Progenitor cell of endocrine pancreas (in vitro differentiated cells): ENCODE measurements at regions not wholly inside any gene's neighbourhood (a gene's known extent, or its start where the extent isn't known, plus 50 kb on each side); places are given as distances from the start of the nearest gene placed in this dataset.

Experiments used
- DNase-seq: peaks from one replicate; pipeline ENCODE4 v3.0.0; 2021; ENCODE audit warnings: low spot score; ENCODE audit not compliant: unreplicated experiment
- H3K27ac Mint-ChIP-seq: 2 replicates; pipeline ENCODE4 v1.8.0; 2021; ENCODE audit warnings: mild to moderate bottlenecking, moderate library complexity, mixed read lengths
- H3K27me3 Mint-ChIP-seq: 2 replicates; pipeline ENCODE4 v1.8.0; 2021; ENCODE audit warnings: mixed read lengths
- H3K36me3 Mint-ChIP-seq: 2 replicates; pipeline ENCODE4 v1.8.0; 2022; ENCODE audit warnings: mixed read lengths; ENCODE audit not compliant: insufficient read depth
- H3K4me1 Mint-ChIP-seq: 2 replicates; pipeline ENCODE4 v1.8.0; 2021; ENCODE audit warnings: low read depth, mixed read lengths
- H3K4me3 Mint-ChIP-seq: 2 replicates; pipeline ENCODE4 v1.8.0; 2021; ENCODE audit warnings: low read depth, mild to moderate bottlenecking, moderate library complexity, mixed read lengths
- H3K9me3 Mint-ChIP-seq: 2 replicates; pipeline ENCODE4 v1.8.0; 2021; ENCODE audit warnings: low read depth, mixed read lengths
- TF ChIP-seq, protein P1 (sequence below): fragments of 200-600 bp; sonication (generic); IDR thresholded peaks from one replicate; pipeline ENCODE4 v1.5.0; 2021; ENCODE audit warnings: antibody characterized with exemption, mild to moderate bottlenecking; ENCODE audit not compliant: unreplicated experiment

DNA sequence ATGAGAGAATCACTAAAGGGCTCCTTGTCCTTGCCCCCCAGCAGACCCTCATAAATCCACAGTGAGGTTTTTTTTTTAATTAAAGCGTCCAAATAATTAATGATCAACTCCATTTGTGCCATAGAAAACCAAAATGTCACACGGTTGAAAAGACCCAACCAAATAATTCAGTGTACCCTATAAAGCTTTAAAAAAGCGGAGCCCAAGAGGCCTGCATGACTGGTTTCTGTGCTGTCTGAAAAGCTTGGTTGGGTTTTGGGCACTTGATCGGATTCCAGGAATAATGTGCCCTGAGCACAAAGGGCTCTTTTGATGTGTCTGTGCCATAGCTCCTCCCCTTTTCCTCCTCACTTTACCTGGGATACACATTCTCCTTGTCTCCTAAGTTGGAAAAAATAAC is 523.2 kb downstream of the TNS1 start:
- Mint-ChIP-seq H3K9me3 (no peaks in the 10 kb centered on the region), H3K27me3 (no peaks in the 10 kb centered on the region), H3K4me1 (peaks cover 11% of the 10 kb centered on the region), H3K27ac (no peak overlapping the region), H3K36me3 (no peaks in the 10 kb centered on the region), H3K4me3 (no peak overlapping the region)
- DNase-seq: no peak
- TF ChIP-seq, protein P1, sequence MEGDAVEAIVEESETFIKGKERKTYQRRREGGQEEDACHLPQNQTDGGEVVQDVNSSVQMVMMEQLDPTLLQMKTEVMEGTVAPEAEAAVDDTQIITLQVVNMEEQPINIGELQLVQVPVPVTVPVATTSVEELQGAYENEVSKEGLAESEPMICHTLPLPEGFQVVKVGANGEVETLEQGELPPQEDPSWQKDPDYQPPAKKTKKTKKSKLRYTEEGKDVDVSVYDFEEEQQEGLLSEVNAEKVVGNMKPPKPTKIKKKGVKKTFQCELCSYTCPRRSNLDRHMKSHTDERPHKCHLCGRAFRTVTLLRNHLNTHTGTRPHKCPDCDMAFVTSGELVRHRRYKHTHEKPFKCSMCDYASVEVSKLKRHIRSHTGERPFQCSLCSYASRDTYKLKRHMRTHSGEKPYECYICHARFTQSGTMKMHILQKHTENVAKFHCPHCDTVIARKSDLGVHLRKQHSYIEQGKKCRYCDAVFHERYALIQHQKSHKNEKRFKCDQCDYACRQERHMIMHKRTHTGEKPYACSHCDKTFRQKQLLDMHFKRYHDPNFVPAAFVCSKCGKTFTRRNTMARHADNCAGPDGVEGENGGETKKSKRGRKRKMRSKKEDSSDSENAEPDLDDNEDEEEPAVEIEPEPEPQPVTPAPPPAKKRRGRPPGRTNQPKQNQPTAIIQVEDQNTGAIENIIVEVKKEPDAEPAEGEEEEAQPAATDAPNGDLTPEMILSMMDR: no peak

- no peak for DNase-seq
- peaks cover 14% of the 10 kb centered on the region for H3K4me1 Mint-ChIP-seq
- no peak overlapping the region for H3K27ac Mint-ChIP-seq
- no peak overlapping the region for H3K4me3 Mint-ChIP-seq
- H3K9me3 Mint-ChIP-seq: no peaks in the 10 kb centered on the region
- TF ChIP-seq, protein P1: no peak
- H3K27me3 Mint-ChIP-seq: no peaks in the 10 kb centered on the region
- no peaks in the 10 kb centered on the region for H3K36me3 Mint-ChIP-seq
Measured at GRCh38 chr2:217478831-217479455, 523.9 kb downstream of the TNS1 start.

DNA sequence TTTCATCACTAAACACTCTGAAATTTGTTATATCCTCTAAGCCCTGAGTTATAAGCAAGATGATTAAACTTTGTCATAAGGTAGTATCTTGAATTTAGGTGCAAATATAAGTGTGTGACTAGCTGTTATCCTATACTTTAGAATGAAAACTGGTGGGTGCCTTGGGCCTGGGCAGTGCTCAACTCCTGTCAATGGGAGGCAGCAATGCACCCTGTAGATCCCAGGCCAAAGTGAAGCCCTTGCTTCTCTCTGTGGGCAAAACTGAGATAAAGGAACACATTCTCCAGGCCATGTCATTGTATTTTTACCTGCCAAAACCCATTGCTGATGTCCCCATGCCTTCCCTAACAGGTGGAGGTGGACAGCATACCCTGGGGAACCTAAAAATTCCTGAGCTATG is 525.2 kb downstream of the TNS1 start:
- no peak overlapping the region for H3K4me3 Mint-ChIP-seq
- H3K27ac Mint-ChIP-seq: no peak overlapping the region
- H3K36me3 Mint-ChIP-seq: no peaks in the 10 kb centered on the region
- H3K9me3 Mint-ChIP-seq: no peaks in the 10 kb centered on the region
- DNase-seq: no peak
- TF ChIP-seq, protein P1: no peak
- H3K4me1 Mint-ChIP-seq: peaks cover 16% of the 10 kb centered on the region
- no peaks in the 10 kb centered on the region for H3K27me3 Mint-ChIP-seq

GRCh38 chr2:217475791-217476190 is 527.0 kb downstream of the TNS1 start:
- H3K4me1 Mint-ChIP-seq: peaks cover 14% of the 10 kb centered on the region
- H3K9me3 Mint-ChIP-seq: no peaks in the 10 kb centered on the region
- TF ChIP-seq, protein P1: no peak
- H3K36me3 Mint-ChIP-seq: no peaks in the 10 kb centered on the region
- no peak overlapping the region for H3K4me3 Mint-ChIP-seq
- DNase-seq: no peak
- no peaks in the 10 kb centered on the region for H3K27me3 Mint-ChIP-seq
- no peak overlapping the region for H3K27ac Mint-ChIP-seq

DNA sequence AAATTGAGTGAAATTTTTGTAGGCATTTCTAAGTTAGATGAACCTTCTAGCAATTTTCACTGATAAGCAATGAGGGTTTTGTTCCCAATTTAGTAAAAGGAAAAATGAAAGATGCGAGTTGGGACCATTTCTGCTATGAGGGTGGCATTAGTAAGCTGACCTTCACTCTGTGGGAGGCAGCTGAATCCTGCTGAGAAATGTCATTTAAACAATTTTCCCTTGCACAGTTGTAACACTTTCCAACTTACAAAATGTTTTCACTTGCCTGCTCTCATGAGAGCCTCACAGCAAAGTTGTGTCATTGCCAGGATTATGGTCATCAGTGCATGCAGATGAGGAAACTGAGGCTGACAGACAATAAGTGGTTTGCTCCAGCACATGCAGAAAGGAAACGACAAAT is 527.7 kb downstream of the TNS1 start:
- TF ChIP-seq, protein P1: no peak
- no peak for DNase-seq
- no peaks in the 10 kb centered on the region for H3K36me3 Mint-ChIP-seq

More for the DNA sequence above, 527.7 kb downstream of the TNS1 start:
- Mint-ChIP-seq H3K4me3 (no peak overlapping the region), H3K27me3 (no peaks in the 10 kb centered on the region), H3K27ac (no peak overlapping the region), H3K9me3 (no peaks in the 10 kb centered on the region), H3K4me1 (peaks cover 14% of the 10 kb centered on the region)
